ENCODE measurements at regions not wholly inside any gene's neighbourhood (a gene's known extent, or its start where the extent isn't known, plus 50 kb on each side); places are given as distances from the start of the nearest gene placed in this dataset.

- TF ChIP-seq CTCF (tag by site-specific recombination; IDR thresholded peaks at IDR 0.05) (no peak), ZNF169 (tag by site-specific recombination; IDR thresholded peaks at IDR 0.05) (no peak), ZNF449 (tag by site-specific recombination; IDR thresholded peaks at IDR 0.05) (no peak), ZSCAN23 (tag by site-specific recombination; IDR thresholded peaks at IDR 0.05) (no peak), ZNF623 (tag by site-specific recombination; IDR thresholded peaks at IDR 0.05) (no peak), PBX3 (CRISPR knock-in tag; IDR thresholded peaks at IDR 0.05) (no peak)
These were observed 107.7 kb upstream of the ZFP42 start for GRCh38 chr4:187887906-187888305.

Data from HEK293 (cell line).